ENCODE measurements at regions not wholly inside any gene's neighbourhood (a gene's known extent, or its start where the extent isn't known, plus 50 kb on each side); places are given as distances from the start of the nearest gene placed in this dataset.

GRCh38 chr5:2299388-2300220 lies 416.9 kb upstream of the IRX4 start:
- no peak for TF ChIP-seq ELF1 (IDR thresholded peaks at IDR 0.05; ENCODE audit: borderline replicate concordance, low read depth)
- no peak for TF ChIP-seq POLR2A (IDR thresholded peaks at IDR 0.05; ENCODE audit: borderline replicate concordance, extremely low read depth, insufficient read depth, insufficient read length)

All from HCT116 (cell line).